CD4-positive, alpha-beta T cell treated with Interleukin-15 for 4 hours (primary cell): ENCODE measurements at regions not wholly inside any gene's neighbourhood (a gene's known extent, or its start where the extent isn't known, plus 50 kb on each side); places are given as distances from the start of the nearest gene placed in this dataset.

Experiments used
- DNase-seq: peaks from one replicate; pipeline ENCODE4 v3.0.0-alpha.2; 2020; ENCODE audit warnings: low spot score

GRCh38 chr5:174411479-174411819 lies 312.9 kb upstream of the MSX2 start:
- DNase-seq, result no peak

DNA sequence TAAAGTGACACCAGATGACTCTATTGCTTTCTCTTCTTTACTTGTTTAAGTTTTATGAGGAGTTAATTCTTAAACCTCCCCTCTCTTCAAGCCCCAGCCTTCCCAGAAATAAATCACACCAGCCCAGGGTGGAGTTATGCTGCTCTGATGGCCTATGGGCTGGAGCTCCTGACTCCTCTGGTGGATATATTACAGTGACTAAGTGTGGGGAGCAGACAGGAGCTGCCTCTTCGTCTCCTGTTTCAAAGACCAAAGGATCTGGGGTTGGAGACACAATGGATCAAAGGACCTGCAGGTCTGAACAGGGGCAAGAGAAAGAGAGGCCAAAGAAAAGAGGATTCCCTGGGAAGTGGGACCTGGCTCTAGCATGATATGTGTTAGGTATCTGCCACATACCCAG lies 312.0 kb upstream of the MSX2 start:
- DNase-seq, result no peak

GRCh38 chr5:174412941-174413340 lies 311.4 kb upstream of the MSX2 start:
- DNase-seq, result no peak

DNA sequence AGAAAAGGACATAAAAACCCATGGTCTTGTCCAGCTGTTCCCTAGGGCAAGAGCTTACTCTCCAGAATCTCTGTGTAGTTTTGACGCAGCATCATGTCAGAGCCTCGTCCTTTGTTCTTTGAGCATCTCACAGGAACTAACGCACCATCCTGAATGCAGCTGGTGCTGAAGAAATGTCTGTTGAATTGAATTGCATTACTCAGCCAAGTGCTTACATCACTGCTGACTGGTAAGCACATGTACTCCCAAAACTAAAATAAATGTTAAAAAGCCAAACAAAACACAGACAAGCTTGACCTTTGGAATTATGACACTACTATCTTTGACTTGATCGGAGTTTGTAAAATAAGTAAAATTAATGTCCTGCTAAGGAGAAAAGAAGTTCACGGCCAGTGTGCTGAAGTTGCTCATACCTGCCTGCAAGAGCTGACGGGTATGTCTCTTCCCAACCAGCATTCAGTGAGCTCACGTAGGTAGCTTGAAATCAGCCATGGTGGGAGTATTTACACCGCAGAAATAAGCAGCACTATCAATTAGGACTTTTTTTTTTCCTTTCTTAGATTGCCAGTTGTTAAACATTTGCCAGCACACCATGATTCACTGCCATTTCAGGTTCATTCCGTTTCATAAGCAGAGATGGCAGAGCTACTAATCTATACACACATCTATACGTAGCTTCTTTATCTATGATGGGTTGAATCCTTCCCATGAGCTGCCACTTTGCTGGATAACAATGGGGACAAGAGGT lies 310.6 kb upstream of the MSX2 start:
- DNase-seq, result no peak

DNA sequence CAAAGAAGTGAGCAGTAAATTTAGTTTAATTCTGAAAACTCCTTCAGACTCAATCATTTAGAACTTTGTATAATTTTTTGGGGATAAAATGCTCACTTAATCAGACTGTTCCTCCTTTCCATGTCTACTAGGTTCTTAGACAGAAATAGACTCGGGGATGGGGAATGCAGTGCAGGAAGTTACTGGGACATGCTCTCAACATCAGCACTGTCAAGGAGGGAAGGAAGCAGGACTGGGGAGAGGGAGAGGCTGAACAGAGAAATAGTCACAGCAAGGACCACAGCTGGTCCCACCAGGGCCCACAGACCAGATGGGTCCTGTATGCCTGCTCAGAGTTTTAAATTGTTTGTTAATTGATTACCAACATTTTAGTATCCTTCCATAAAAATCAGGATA lies 310.1 kb upstream of the MSX2 start:
- no peak for DNase-seq

- DNase-seq, result no peak
These were observed 305.4 kb upstream of the MSX2 start for GRCh38 chr5:174418809-174419539.

DNA sequence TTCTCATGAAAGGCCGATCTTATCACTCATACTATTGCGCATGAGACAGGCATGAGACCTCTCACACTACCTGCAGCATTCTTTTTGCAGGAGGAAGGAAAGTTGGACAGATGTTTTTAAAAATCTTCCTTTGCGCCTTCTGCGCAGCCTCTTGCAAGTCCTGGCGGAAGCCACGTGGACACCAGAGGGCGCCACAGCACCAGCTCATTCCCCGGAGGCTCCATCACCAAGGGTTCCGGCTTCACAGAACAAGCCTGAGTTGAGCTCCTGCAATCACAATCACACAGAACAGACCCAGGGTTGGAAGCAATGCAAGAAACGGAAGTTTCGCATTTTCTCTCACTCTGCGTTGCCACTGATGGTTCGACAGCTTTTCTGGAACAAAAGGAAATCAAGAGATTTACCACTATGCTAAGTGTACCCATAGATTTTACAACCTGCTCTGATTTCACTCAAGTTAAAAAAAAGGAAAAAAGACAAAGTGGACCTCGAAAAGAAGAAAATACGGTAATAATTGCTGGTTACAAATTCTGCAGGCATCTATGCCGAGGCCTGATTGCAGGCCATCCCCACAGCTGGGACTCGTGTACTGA lies 304.7 kb upstream of the MSX2 start:
- peak; percentile 74 for DNase-seq

- no peak for DNase-seq
These were observed 303.6 kb upstream of the MSX2 start for GRCh38 chr5:174420651-174421407.

- DNase-seq, result no peak
These were observed 303.0 kb upstream of the MSX2 start for GRCh38 chr5:174421408-174421805.

DNA sequence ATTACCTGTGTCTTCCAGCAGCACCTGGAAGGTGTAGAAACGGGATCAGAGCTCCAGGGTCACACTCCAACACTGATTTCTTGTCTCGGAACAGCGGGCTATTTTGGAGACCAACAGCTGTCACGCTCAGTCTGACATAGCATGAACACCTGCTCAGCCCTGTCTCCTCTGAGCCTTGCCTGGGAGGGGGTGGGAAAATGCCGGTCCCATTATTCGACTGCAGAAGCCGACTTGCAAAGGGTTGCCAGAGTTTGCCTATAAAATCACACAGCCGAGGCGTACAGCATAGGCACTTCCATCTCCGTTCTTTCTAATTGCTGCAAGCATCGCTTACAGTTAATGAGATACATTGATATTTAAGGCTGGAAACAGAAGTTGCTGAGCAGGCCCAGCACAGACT lies 300.8 kb upstream of the MSX2 start:
- DNase-seq, result no peak

DNA sequence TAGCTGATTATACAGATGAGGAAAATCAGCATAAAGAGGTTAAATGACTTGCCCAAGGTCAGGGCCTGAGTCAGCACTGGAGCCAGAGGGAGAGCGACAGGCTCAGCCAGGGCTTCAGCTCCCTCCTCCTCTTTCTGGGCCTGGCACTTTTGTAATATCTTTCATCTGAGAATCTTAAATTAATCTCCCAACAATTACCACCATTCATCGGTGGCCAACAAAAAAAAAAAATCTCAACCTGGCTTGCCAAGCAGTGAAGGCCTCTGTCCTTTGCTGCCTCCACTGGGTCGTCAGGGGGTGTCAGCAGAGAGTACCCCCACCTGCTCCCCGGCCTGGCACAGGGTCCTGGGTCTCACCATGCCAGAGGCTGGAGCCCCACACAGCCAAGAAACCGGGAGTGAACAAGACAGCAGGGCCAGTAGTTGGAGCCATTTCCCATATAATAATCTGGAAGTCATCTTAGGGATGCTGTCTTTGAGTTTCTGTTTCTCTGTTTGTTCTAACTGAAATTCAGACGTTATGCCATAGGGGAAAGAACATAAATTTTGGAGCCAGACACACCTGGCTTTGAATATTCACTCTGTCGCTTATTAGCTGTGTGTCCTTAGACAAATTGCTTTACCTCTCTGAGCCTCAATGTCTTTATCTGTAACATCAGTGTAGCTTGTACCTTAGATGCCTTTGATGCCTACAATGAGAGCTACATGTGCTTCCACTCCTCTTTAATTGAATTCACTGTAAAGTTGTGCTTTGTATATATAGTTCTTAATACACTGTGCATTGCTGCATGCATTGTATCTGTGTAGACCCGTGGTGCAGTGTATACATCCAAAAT lies 299.9 kb upstream of the MSX2 start:
- no peak for DNase-seq

- no peak for DNase-seq
These were observed 299.0 kb upstream of the MSX2 start for GRCh38 chr5:174425271-174425963.

- no peak for DNase-seq
These were observed 298.5 kb upstream of the MSX2 start for GRCh38 chr5:174425964-174426290.

- DNase-seq, result no peak
These were observed 298.0 kb upstream of the MSX2 start for GRCh38 chr5:174426388-174426787.

GRCh38 chr5:174426851-174427250 lies 297.5 kb upstream of the MSX2 start:
- no peak for DNase-seq

DNA sequence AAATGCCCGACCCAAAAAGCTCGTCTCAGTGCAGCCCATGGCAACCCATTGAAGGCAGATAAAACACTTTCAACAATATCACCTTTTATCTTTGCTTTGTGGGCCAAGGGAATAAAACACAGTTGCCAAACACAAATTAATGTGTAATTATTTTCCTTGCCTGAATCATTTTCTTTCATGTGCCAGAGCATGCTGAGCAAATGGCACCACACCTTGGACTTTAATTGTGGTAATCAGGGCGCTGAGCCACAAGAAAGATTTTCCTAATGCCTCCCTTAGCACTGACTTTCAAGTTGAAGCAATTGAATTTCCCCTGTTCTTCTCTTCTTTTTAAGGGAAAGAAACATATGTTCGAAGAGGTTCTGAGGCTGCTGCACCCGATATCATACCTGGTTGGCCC lies 297.1 kb upstream of the MSX2 start:
- no peak for DNase-seq

GRCh38 chr5:174428895-174429294 lies 295.5 kb upstream of the MSX2 start:
- no peak for DNase-seq

DNA sequence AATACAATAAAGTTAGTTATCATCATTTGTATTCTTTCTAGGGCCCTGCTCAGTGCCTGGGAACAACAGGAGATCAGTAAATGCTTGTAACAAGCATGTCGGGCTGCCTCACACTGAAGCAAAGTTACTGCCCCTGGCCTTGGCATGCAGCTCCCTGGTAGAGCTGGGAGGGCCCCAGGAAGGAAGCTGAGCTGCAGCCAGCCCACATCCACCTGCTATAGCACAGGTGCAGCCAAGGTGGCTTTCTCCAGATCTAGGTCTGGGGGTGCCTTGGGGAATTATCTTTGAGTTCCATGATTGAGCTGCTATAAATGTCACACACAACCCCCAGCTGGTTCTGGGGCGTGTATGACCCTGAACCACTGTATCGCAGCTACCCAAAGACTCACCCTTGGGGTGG lies 293.4 kb upstream of the MSX2 start:
- DNase-seq, result no peak

DNA sequence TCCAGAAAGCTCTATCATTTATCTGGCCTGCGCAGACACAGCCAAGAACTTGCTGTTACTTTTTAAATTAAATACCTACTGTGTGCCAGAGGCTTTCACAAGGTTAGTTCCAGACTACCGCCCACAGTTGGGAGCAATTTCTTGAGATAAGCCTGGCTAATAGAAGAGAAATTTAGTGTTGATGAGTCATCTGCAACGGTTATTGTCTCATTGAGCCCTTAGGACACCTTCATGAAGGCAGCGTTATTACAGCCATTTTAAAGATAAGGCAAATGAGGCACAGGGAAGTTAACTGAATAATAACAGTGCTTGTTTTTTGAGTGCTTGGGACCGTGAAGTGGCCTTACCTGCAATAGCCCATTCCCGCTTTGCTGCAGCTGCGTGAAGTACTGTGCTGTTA lies 292.9 kb upstream of the MSX2 start:
- no peak for DNase-seq

DNA sequence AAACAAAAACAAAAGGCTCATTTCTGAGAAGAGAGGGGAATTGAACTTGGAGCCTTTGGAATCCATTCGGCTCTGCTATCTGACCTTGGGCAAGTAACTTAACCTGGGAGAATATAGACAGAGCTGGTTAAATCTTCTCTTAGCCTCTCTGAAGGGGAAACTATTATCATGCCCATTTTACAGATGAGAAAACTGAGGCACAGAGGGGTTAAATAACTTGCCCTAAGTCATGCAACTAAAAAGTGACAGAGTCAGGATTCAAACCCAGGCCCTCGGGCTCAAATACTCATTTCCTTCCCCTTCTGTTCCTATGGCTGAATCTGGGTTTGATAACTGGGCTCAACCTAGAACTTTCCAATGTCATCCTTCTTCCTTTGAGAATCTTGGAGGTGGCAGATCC lies 291.3 kb upstream of the MSX2 start:
- DNase-seq, result no peak

DNA sequence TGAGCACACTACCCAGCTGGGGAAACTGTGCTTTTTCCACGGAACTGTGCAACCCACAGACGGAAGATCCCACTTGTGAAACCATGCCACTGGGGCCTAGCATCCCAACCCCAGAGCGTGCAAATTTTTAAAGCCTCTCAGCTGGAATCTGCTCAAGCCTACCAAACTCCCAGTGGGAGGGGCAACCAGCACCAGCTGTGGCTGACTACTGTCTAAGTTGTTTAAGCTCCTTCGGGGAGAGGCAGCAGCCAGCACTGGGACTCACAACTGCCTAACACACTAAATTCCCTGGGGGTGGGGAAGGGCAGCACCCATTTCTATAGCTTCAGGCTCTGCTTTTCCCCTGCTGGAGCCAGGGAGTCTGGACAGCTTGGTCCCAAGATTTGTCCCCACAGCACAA lies 287.6 kb upstream of the MSX2 start:
- DNase-seq, result no peak
